Pancreas (tissue), 10 donors: ENCODE measurements at regions not wholly inside any gene's neighbourhood (a gene's known extent, or its start where the extent isn't known, plus 50 kb on each side); places are given as distances from the start of the nearest gene placed in this dataset.

Source experiments
- ATAC-seq, 4 donors: fragments of 200-7000 bp; cut with Tn5 transposase; one replicate each; pipeline versions ENCODE4 v1.8.0 to v1.9.1; 2020; ENCODE audit warnings: mild to moderate bottlenecking in 4 of 4, moderate library complexity in 4 of 4
- DNase-seq, 6 donors: peaks; one replicate each; pipeline ENCODE4 v3.0.0-alpha.2; 2020
- FAIRE-seq: peaks from 2 replicates; lab custom pipeline; 2012; peaks lifted over from hg19 to GRCh38; lab: Jason Lieb, UNC
- H3K27ac ChIP-seq, 4 donors: fragments of 200-600 bp; sonication (generic); 1 replicate in 3 of 4; 2 replicates in 1 of 4; pipeline versions ENCODE4 v1.5.0 to v1.8.0; 2020
- H3K27me3 ChIP-seq, 4 donors: fragments of 200-600 bp; one replicate each; pipeline ENCODE4 v1.8.0; 2021
- H3K36me3 ChIP-seq, 3 donors: fragments of 200-600 bp; sonication (generic) in 1 of 3; one replicate each; pipeline versions ENCODE4 v1.5.0 to v1.8.0; 2020 to 2021
- H3K4me1 ChIP-seq, 3 donors: fragments of 200-600 bp; one replicate each; pipeline ENCODE4 v1.8.0; 2021
- H3K4me3 ChIP-seq, 4 donors: fragments of 200-600 bp; sonication (generic) in 2 of 4; one replicate each; pipeline versions ENCODE4 v1.5.0 to v1.8.0; 2020 to 2021
- H3K9me3 ChIP-seq, 4 donors: fragments of 200-600 bp; one replicate each; pipeline ENCODE4 v1.8.0; 2021
- CTCF ChIP-seq, 4 donors: fragments of 200-600 bp; sonication (generic) in 3 of 4; IDR thresholded peaks; one replicate each; pipeline versions ENCODE4 v1.5.0 to v1.8.0; 2021; ENCODE audit warnings: antibody characterized with exemption in 4 of 4
- WGBS, 2 donors: extraction: QIAGEN DNeasy Blood & Tissue Kit; methylation state at CpG; one replicate each; pipeline ENCODE4 v1.1.7; 2013; 5-methylcytosine and 5-hydroxymethylcytosine counted together
- intact Hi-C, 3 donors: fragments of 100-400 bp; cut with DNase I; formaldehyde crosslinking; loops; one replicate each; pipeline versions ENCODE4 v1.11.1 to v1.14.2; 2022
- donor health status: healthy with polysubstance abuse.
- donor health status: DM: no; HTN: no; CAD: no; lungs with moderate emphysema.
- donor health status: DM: no; HTN: no; CAD: no.
- donor health status: control.
- donor health status: control.
- donor health status: Bipolar disorder and iron deficiency.
- donor health status: DM: yes; HTN: yes; CAD: no.
- donor health status: DM: no; HTN: no; CAD: no.
- donor health status: DM: no; HTN: no; CAD: no.
- donor health status: DM: yes; HTN: yes; CAD: no.

GRCh38 chr10:28872587-28873165, 195.4 kb downstream of the BAMBI start:
- intact Hi-C loops, result no loop called here
- no peak for ATAC-seq
- Histone ChIP-seq H3K27ac (no peak overlapping the region), H3K9me3 (no peaks in the 10 kb centered on the region), H3K27me3 (no peaks in the 10 kb centered on the region), H3K4me3 (no peak overlapping the region), H3K4me1 (no peaks in the 10 kb centered on the region), H3K36me3 (no peaks in the 10 kb centered on the region)
- FAIRE-seq, result no peak
- no peak for TF ChIP-seq CTCF (IDR thresholded peaks at IDR 0.05)
- no peak for DNase-seq
- whole genome bisulfite sequencing, 2 donors, result 72 to 78% methylated on average over 5 of the region's 5 CpGs

- Histone ChIP-seq H3K27me3 (no peaks in the 10 kb centered on the region), H3K4me1 (no peaks in the 10 kb centered on the region), H3K27ac (no peak overlapping the region), H3K36me3 (no peaks in the 10 kb centered on the region), H3K9me3 (no peaks in the 10 kb centered on the region), H3K4me3 (no peak overlapping the region)
- ATAC-seq, result no peak
- FAIRE-seq, result no peak
- no peak for TF ChIP-seq CTCF (IDR thresholded peaks at IDR 0.05)
- 58% methylated on average over 4 of the region's 4 CpGs for WGBS, 2 donors
- intact Hi-C loops, result no loop called here
- DNase-seq, result no peak
Measured at GRCh38 chr10:28873540-28873939, 196.2 kb downstream of the BAMBI start.

GRCh38 chr10:28874210-28874609, 196.9 kb downstream of the BAMBI start:
- no peaks in the 10 kb centered on the region for H3K9me3 ChIP-seq
- no peaks in the 10 kb centered on the region for H3K4me1 ChIP-seq
- WGBS, 2 donors, result 79 to 100% methylated on average over 1 of the region's 1 CpG
- no peak for TF ChIP-seq CTCF (IDR thresholded peaks at IDR 0.05)
- intact Hi-C loops, result no loop called here
- H3K27ac ChIP-seq, result no peak overlapping the region
- ATAC-seq (no peak), DNase-seq (no peak), FAIRE-seq (no peak)
- H3K27me3 ChIP-seq, result no peaks in the 10 kb centered on the region
- H3K4me3 ChIP-seq, result no peak overlapping the region
- no peaks in the 10 kb centered on the region for H3K36me3 ChIP-seq

- TF ChIP-seq CTCF (IDR thresholded peaks at IDR 0.05), result no peak
- H3K4me1 ChIP-seq, result no peaks in the 10 kb centered on the region
- H3K27ac ChIP-seq, result no peak overlapping the region
- no peak overlapping the region for H3K4me3 ChIP-seq
- ATAC-seq, result no peak
- no peak for DNase-seq
- H3K9me3 ChIP-seq, result no peaks in the 10 kb centered on the region
- H3K36me3 ChIP-seq, result no peaks in the 10 kb centered on the region
- no peak for FAIRE-seq
- no peaks in the 10 kb centered on the region for H3K27me3 ChIP-seq
- 71 to 75% methylated on average over 14 of the region's 14 CpGs for WGBS, 2 donors
- intact Hi-C loops, result no loop called here
Measured at GRCh38 chr10:28875549-28876081, 198.3 kb downstream of the BAMBI start.

- H3K9me3 ChIP-seq, result no peaks in the 10 kb centered on the region
- peaks cover 0 to 8% (median 5%) of the 10 kb centered on the region in 3 donors for H3K4me1 ChIP-seq
- WGBS, 2 donors, result 46 to 57% methylated on average over 5 of the region's 5 CpGs
- TF ChIP-seq CTCF (IDR thresholded peaks at IDR 0.05), result no peak
- H3K27ac ChIP-seq, result no peak overlapping the region
- H3K36me3 ChIP-seq, result no peaks in the 10 kb centered on the region
- ATAC-seq (peak in 3 of 4 donors; percentile 38 to 80 (median 60)), FAIRE-seq (no peak), DNase-seq (peak in 2 of 6 donors; percentile 25 to 39)
- H3K4me3 ChIP-seq, result no peak overlapping the region
- H3K27me3 ChIP-seq, result no peaks in the 10 kb centered on the region
- intact Hi-C loops, result no loop called here
Measured at GRCh38 chr10:28878236-28878970, 201.1 kb downstream of the BAMBI start.
